DND-41 (cell line): ENCODE measurements at regions not wholly inside any gene's neighbourhood (a gene's known extent, or its start where the extent isn't known, plus 50 kb on each side); places are given as distances from the start of the nearest gene placed in this dataset.

Experiments used
- ATAC-seq: fragments of 200-7000 bp; cut with Tn5 transposase; 3 replicates; pipeline ENCODE4 v1.9.1; 2021; ENCODE audit warnings: low read depth; ENCODE audit not compliant: insufficient read depth
- DNase-seq: peaks from one replicate; pipeline ENCODE4 v3.0.0-alpha.2; 2020
- H2AFZ ChIP-seq: 2 replicates; pipeline ENCODE4 v1.6.0; 2012; ENCODE audit warnings: low read depth, low read length
- H3K27ac ChIP-seq: 2 replicates; pipeline ENCODE4 v1.5.1; 2012; ENCODE audit warnings: low read length, inconsistent platforms
- H3K27me3 ChIP-seq: fragments of 200-600 bp; sonication (generic); 2 replicates; pipeline ENCODE4 v1.6.0; 2012; ENCODE audit warnings: low read length, mild to moderate bottlenecking, inconsistent platforms; ENCODE audit not compliant: insufficient read depth, poor library complexity
- H3K36me3 ChIP-seq: 2 replicates; pipeline ENCODE4 v1.5.1; 2012; ENCODE audit warnings: low read length, inconsistent platforms; ENCODE audit not compliant: insufficient read depth
- H3K4me1 ChIP-seq: 2 replicates; pipeline ENCODE4 v1.5.1; 2012; ENCODE audit warnings: mild to moderate bottlenecking, low read length; ENCODE audit not compliant: insufficient read depth
- H3K4me2 ChIP-seq: 2 replicates; pipeline ENCODE4 v1.6.0; 2012; ENCODE audit warnings: mild to moderate bottlenecking, moderate library complexity, low read length, inconsistent platforms; ENCODE audit not compliant: insufficient read depth
- H3K4me3 ChIP-seq, 2 experiments: fragments of 200-600 bp in 1 of 2; shearing (Covaris generic) in 1 of 2; 2 replicates each; pipeline ENCODE4 v1.5.1; 2012 to 2016; ENCODE audit warnings: inconsistent platforms in 2 of 2, low read length in 2 of 2, mild to moderate bottlenecking in 2 of 2, low read depth in 1 of 2, moderate library complexity in 1 of 2
- H3K79me2 ChIP-seq: 2 replicates; pipeline ENCODE4 v1.6.0; 2012; ENCODE audit warnings: low read length, inconsistent platforms; ENCODE audit not compliant: insufficient read depth
- H3K9ac ChIP-seq: 2 replicates; pipeline ENCODE4 v1.6.0; 2012; ENCODE audit warnings: low read depth, mild to moderate bottlenecking, inconsistent platforms, low read length, moderate library complexity
- H3K9me3 ChIP-seq: 2 replicates; pipeline ENCODE4 v1.5.1; 2012; ENCODE audit warnings: low read length, moderate library complexity, mild to moderate bottlenecking, inconsistent platforms; ENCODE audit not compliant: insufficient read depth, severe bottlenecking
- H4K20me1 ChIP-seq: 2 replicates; pipeline ENCODE4 v1.6.0; 2012; ENCODE audit warnings: low read length; ENCODE audit not compliant: insufficient read depth
- EZH2 ChIP-seq: IDR thresholded peaks from 3 replicates; pipeline ENCODE4 v1.6.1; 2012; ENCODE audit warnings: borderline replicate concordance, low read depth, mild to moderate bottlenecking, moderate library complexity, low read length, inconsistent platforms; ENCODE audit not compliant: severe bottlenecking
- TF ChIP-seq, protein P1 (sequence below): IDR thresholded peaks from 2 replicates; pipeline ENCODE4 v1.5.1; 2012; ENCODE audit warnings: borderline replicate concordance, low read length, moderate library complexity, mild to moderate bottlenecking; ENCODE audit not compliant: poor library complexity, severe bottlenecking; ENCODE audit errors: extremely low read depth

DNA sequence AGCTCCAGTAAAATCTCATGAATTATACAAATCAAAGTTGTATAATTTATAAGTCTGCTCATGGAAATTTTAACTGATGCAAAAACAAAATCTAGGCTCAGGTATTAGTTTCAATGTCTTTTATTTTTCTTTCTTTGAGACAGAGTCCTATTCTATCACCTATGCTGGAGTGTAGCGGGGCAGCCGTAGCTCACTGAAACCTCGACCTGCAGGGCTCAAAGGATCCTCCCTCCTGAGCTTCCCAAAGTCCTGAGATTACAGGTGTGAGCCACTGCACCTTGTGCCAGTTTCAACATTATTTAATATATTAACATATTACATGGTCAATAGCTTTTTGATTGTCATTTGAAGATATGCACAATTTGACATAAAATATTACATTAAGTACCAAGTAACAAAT, 678.7 kb downstream of the ARAP2 start:
- Histone ChIP-seq H2AFZ (no peak overlapping the region), H3K9me3 (no peaks in the 10 kb centered on the region), H3K79me2 (no peaks in the 10 kb centered on the region), H3K4me1 (no peaks in the 10 kb centered on the region), H4K20me1 (no peaks in the 10 kb centered on the region), H3K27me3 (no peaks in the 10 kb centered on the region), H3K36me3 (no peaks in the 10 kb centered on the region), H3K4me2 (no peak overlapping the region), H3K4me3 (no peak overlapping the region), H3K27ac (no peak overlapping the region), H3K9ac (no peak overlapping the region)
- no peak for TF ChIP-seq EZH2
- TF ChIP-seq, protein P1, sequence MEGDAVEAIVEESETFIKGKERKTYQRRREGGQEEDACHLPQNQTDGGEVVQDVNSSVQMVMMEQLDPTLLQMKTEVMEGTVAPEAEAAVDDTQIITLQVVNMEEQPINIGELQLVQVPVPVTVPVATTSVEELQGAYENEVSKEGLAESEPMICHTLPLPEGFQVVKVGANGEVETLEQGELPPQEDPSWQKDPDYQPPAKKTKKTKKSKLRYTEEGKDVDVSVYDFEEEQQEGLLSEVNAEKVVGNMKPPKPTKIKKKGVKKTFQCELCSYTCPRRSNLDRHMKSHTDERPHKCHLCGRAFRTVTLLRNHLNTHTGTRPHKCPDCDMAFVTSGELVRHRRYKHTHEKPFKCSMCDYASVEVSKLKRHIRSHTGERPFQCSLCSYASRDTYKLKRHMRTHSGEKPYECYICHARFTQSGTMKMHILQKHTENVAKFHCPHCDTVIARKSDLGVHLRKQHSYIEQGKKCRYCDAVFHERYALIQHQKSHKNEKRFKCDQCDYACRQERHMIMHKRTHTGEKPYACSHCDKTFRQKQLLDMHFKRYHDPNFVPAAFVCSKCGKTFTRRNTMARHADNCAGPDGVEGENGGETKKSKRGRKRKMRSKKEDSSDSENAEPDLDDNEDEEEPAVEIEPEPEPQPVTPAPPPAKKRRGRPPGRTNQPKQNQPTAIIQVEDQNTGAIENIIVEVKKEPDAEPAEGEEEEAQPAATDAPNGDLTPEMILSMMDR = no peak
- ATAC-seq (no peak), DNase-seq (no peak)

DNA sequence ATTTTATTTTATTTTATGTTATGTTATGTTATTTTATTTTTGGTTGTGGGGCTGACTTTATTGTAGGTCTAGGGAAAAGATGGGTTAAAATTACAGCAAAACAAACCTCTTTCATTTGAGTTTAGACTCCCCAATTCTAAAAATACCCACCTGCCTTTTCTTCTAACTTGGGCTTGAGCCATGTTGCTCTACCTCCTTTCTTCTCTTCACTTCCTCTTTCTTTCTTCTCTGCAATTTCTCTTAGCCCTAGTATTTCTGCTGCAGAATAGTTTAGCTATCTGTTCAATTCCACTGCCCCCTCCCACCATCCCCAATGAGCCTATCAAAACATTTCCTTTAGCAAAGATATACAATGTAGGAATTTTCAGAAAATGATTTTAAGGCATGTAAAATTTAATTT, 653.3 kb downstream of the ARAP2 start:
- ATAC-seq = no peak
- no peak for TF ChIP-seq EZH2
- TF ChIP-seq, protein P1 = no peak

DNA sequence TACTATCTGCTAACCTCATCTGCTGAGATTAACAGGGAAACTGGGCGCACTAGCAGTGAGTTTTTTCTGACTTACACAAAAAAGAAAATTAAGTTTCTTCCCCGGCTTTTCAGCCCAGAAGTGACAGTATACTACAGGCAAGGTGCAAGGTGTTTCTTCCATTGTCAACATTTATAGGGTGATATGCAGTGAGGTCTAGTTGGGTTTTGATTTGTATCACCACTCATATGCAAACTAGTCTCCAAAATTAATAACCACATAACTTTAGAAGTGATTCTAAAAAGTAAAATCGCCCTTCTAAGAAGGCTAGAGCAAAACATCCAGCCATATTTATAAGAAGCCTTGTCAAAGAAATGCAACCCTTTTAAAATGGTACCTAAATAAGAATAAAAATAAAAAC, 640.1 kb downstream of the ARAP2 start:
- TF ChIP-seq, protein P1 = no peak
- H3K9me3 ChIP-seq = no peaks in the 10 kb centered on the region
- no peaks in the 10 kb centered on the region for H3K4me1 ChIP-seq
- no peak overlapping the region for H3K4me2 ChIP-seq
- no peaks in the 10 kb centered on the region for H3K79me2 ChIP-seq
- no peak overlapping the region for H2AFZ ChIP-seq
- no peaks in the 10 kb centered on the region for H4K20me1 ChIP-seq
- H3K27me3 ChIP-seq = no peaks in the 10 kb centered on the region
- H3K4me3 ChIP-seq = no peak overlapping the region
- no peak overlapping the region for H3K9ac ChIP-seq
- ATAC-seq (no peak), DNase-seq (no peak)
- no peak overlapping the region for H3K27ac ChIP-seq
- H3K36me3 ChIP-seq = no peaks in the 10 kb centered on the region

More for the DNA sequence above, 653.3 kb downstream of the ARAP2 start:
- no peaks in the 10 kb centered on the region for H3K79me2 ChIP-seq
- no peak overlapping the region for H3K9ac ChIP-seq
- no peak overlapping the region for H2AFZ ChIP-seq
- H3K4me2 ChIP-seq = no peak overlapping the region
- H3K27ac ChIP-seq = no peak overlapping the region
- H3K4me3 ChIP-seq = no peak overlapping the region
- no peak for DNase-seq
- no peaks in the 10 kb centered on the region for H3K36me3 ChIP-seq
- no peaks in the 10 kb centered on the region for H3K27me3 ChIP-seq
- no peaks in the 10 kb centered on the region for H3K9me3 ChIP-seq
- no peaks in the 10 kb centered on the region for H4K20me1 ChIP-seq
- H3K4me1 ChIP-seq = no peaks in the 10 kb centered on the region

DNA sequence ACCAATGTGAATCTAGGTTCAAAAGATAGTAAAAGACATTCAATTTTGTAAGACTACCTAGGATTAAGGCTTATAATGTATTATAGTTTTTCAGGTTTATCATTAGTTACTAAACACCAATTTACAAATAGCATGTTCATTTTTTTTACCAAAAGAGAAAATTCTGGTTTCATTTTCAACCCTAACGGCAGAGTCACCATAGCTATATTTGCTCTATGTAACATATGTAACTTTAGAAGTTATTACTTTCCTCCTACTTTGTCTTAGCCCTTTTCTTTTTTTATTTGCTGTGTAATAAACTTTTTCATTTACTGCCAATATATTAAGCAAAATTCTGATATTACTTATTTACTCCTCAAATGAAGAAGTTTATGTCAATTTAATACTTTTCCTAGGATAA, 639.6 kb downstream of the ARAP2 start:
- Histone ChIP-seq H3K4me3 (no peak overlapping the region), H4K20me1 (no peaks in the 10 kb centered on the region), H3K27ac (no peak overlapping the region), H3K79me2 (no peaks in the 10 kb centered on the region), H3K36me3 (no peaks in the 10 kb centered on the region), H3K4me1 (no peaks in the 10 kb centered on the region), H3K9ac (no peak overlapping the region), H3K9me3 (no peaks in the 10 kb centered on the region), H3K4me2 (no peak overlapping the region), H3K27me3 (no peaks in the 10 kb centered on the region), H2AFZ (no peak overlapping the region)
- DNase-seq = no peak
- TF ChIP-seq EZH2 = no peak
- TF ChIP-seq, protein P1 = no peak
- no peak for ATAC-seq
